ENCODE measurements at regions not wholly inside any gene's neighbourhood (a gene's known extent, or its start where the extent isn't known, plus 50 kb on each side); places are given as distances from the start of the nearest gene placed in this dataset.
"Not testable (repeated sequence)": the region's sequence is repeated elsewhere in the genome, so short reads cannot be mapped to it uniquely, and the experiment has no call there.

DNA sequence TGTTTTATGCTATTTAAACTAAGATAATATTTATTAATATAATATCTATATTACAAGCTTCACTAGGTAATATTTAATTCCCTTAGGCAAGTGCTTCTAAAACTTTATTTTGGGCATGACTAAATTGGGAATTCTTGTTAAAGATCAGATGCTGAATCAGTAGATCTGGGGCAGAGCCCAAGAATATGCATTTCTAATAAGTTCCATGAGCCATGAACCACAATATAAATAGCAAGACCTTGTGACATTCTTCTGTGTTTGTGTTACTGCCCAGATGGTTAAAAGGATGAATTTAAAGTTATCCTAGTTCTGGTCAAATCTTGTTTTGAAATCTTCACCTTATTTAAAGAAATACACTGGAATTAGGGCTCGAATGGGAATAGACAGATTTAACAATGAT lies 258.4 kb upstream of the CACNA2D1 start:
- DNase-seq, result no peak

DNA sequence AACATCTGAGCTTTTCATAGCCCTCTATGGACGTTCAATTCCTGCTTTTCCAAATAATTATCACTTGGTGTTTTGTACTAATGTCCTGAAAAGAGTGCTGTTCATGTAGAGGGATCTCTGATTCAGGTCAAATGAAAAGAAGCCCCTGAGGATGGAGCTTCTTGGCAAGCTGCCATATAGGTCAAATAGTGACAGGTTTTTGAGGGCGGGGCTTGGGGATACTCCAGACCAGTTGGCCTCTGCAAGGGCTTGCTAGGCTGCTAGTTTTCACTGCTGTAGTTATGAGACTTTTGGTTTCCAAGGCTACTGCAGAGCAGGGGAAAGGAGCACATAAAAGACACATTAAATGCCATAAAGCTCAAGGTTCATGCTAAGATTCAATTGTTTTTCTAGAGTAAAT lies 257.2 kb upstream of the CACNA2D1 start:
- DNase-seq, result peak in 1 of 2 experiments; percentile 5

DNA sequence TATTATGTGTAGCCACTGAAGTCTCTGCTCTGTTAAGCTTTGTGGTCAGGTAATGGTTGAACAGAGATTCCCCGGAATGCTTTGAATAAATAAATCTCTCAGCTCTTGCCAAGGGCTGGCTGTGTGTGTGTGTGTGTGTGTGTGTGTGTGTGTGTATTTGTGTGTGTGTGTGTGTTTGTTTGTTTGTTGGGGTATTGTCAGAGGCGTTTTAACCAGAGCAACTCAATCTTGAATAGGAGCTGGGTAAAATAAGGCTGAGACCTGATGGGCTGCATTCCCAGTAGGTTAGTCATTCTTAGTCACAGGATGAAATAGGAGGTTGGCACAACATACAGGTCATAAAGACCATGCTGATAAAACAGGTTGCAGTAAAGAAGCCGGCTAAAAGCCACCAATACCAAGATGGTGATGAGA lies 256.2 kb upstream of the CACNA2D1 start:
- DNase-seq, result peak; percentile 48 to 80

DNA sequence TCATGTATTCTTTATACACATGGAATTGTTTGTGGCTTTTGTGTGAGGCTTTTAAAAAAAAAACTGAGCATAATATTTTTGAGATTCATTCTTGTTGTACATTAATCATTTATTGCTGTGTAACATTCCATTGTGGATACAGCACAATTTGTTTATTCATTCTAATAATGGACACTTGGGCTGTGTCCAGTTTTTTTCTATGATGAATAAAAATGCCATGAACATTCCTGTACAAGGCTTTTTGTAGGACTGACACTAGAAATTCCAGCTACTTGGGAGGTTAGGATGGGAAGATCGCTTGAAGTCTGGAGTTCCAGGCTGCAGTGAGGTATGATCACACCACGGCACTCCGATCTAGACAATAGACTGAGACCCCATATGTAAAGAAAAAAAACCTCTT lies 254.3 kb upstream of the CACNA2D1 start:
- no peak for DNase-seq

DNA sequence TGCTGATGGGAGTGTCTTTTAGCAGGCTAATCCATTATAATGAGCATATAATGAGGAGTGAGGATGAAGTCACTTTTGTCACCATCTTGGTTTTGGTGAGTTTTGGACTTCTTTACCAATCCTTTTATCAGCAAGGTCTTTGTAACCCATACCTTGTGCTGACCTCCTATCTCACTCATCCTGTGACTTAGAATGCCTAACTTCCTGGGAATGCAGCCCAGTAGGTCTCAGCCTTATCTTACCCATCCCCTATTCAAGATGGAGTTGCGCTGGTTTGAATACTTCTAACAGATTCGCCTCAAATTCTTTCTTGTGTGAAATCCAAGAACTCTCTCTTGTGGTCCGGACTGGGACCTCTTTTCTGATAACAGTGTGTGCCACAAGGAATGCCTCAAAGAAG lies 253.1 kb upstream of the CACNA2D1 start:
- no peak for DNase-seq

DNA sequence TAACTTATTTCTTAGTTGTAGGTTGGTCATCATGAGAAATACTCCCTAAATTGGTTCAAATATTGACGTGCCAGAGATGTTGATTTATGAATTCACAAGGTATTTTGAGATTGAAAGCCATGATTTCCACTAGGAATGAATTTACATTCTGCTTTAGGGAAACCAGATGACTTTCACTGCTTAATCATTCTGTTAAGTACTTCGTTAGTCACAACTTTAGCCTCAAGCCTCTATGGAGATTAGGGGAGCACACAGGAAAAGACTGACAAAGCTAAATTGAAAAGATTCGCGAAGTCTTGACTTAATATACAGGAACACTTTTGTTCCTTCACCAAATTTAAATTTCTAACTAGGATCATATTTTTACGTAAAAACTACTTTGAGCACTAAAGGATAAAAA lies 250.4 kb upstream of the CACNA2D1 start:
- no peak for DNase-seq

DNA sequence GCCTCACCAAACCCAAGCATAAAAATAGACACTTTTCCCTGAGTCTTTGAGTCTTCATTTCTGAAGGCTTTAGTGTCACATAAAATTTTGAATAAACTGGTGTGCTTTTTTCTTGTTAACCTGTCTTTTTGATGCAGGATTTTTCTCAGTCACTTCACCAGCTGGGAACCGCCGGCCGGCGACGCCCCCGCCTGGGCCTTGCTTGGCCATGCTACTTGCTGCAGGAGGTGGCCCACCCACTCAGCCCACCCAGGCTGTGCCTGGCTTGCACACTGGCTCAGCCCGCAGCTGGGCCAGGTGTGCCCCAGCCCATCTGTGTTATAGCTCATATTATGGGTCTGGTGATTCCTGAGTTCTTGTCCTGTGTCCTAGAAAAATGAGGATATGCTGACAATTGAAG lies 247.4 kb upstream of the CACNA2D1 start:
- DNase-seq, result no peak

DNA sequence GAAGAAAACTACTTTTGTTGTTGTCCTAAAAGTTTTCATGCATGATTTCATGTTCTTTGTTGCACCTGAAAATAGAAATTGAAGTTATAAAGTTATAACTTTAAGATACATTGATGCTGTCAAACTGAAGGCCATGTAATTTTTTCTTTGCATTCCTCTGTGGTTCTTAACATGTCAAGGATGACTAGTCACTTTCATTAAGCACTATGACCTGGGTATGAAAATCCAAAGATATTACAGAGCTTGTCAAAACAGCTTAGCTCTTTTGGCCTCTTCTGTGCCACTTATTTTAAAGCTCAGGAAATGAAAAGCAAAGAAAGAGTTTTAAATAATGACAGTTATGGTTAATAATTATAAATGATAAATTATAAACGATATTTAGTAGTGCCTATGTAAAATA lies 241.6 kb upstream of the CACNA2D1 start:
- DNase-seq, result no peak

DNA sequence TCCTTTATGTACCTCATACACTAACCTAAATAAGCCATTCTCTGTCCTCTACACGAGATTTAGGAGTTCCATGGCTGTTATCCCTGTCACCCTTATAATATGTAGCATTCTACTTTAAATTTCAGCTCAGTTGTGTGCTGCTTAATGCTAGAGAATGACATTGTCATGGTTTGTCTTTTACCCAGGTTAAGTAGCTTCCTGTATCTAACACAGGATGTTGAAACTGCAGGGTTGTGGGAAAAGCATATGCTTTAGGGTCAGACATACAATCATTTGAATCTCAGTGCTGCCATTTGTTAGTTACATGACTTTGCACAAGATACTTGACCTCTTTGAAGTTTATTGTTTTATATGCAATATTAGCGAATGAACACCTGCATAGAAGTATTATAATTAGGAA lies 235.1 kb upstream of the CACNA2D1 start:
- no peak for DNase-seq

DNA sequence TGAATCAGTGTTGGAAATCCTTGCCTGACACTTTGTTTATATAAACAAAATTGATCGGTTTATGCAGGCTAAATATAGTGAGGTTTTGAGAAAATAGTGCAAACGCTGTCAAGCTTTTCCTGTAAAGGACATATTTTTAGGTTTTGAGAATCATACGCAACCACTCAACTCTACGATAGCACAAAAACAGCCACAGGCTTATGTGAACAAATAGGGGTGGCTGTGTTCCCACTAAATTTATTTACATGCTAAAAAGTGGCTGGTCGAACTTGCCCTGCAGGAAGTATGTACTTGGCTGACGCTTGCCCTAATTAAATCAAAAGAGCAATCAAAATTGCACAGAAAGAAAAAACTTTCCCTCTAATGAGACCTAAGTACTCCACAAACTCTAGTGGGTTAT lies 234.7 kb upstream of the CACNA2D1 start:
- DNase-seq, result no peak

DNA sequence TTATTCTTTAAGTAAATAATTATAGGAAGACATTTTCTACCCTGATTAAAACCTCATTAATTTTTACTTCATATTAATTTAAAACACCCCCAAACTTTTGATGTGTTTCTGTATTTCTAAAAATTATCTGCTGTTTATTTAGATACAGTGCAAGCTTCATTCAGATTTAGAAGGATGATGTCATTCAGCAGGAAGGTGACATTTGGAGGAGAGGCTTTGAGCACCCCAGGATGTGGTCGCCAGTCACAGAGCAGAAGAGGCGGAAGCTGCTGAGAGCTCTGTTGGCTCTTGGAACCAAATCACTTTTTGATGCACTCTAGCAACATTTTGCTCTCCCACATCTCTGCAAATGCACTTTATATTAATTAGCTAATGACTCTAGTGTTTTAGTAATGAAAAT lies 233.9 kb upstream of the CACNA2D1 start:
- DNase-seq, result no peak

DNA sequence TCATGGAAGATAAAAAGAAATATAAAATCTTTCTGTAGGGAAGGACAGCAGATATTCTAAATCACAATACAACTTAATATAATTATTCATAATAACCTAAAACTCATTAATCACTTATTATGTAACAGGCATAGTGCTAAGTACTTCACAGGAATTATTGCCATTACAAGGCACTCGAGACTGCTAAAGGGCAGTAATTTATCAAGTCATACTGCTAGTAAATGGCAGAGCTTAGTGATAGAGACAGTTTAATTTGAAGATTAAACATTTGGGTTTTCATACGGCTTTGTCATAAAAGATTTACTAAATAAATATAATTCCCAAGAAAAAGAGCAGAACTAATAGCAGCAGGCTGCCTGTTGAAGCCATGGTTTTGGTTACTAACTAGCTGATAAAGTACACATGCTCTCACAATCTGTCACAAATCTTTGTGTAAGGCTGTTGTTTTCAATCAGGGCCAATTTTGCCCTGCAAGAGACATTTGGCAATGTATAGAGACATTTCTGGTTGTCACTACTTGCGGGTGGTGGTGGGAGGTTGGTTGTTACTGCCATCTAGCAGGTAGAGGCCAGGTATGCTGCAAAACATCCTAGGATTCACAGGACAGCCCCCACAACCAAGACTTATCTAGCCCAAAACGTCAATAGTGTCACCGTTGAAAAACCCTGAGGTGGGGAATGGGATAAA lies 233.3 kb upstream of the CACNA2D1 start:
- DNase-seq, result no peak

DNA sequence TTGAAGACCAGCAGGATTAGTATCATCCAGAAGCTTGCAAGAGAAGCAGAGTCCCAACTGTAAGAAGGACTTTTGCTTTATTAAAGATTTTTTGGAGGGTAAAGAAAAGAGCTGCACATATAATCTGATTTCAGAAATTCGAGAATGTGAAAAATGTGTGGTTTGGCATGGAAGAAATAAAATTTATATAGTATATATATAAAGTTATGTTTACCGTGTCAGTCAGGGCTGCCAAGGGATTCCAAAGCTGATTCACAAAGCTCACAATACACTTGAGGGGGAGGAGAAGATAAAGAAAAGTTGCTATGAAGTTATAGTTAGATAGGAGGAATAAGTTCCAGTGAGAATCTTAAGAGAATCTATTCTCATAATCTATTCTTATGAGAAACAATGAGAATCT lies 231.8 kb upstream of the CACNA2D1 start:
- DNase-seq, result no peak

DNA sequence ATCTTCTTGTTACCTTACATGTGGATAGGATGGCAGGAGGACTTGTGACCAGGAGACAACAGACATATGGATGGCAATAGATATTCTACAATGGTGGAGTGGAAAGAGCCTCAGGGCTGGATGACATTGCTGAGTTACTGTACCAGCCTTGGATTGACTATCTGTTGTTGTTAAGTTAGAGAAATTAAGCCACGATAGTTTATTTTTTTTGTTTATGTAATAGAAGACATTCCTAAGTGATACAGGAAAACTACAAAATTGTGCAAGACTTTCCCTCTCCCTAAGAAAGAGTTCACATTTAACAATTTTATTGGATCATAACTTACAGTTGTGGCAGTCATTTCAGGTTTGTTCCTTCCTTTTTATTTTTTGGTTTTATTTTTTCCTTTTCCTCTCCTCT lies 230.7 kb upstream of the CACNA2D1 start:
- DNase-seq, result no peak

DNA sequence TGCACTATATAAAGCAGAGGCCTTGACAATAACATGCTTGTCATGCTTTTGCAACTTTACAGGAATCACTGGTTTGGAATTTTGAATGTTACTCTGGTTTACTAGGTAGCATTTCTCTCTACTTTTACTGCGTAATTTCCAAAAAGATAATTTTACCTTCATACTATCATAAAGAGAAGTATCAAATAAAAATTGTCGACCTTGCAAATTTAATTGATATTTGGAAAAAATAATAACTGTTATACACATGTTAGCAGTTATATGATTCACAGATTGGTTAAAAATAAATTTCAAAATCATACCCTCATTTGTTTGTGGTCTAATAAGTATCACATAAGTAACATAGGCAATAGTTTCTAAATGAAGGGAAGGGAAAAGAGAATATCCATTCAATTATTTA lies 228.5 kb upstream of the CACNA2D1 start:
- no peak for DNase-seq

DNA sequence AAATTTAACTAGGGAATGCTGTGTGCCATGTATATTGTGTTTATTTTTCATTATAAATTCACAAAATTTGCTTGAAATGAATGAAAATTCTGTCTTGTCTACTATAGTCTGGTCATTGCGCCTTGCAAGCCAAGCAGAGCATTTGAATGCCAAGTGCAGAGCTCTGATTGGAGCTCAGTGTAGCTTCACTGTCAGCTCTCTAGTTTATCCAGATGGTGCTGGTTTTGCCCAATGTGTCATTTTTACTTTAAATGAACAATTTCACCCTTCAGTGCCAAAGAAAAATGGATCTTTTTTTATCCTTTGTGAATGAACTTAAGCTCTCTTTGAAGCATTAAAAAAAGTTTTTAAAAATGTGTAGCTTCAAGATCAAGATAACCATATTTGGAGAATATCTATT lies 225.6 kb upstream of the CACNA2D1 start:
- DNase-seq, result no peak

DNA sequence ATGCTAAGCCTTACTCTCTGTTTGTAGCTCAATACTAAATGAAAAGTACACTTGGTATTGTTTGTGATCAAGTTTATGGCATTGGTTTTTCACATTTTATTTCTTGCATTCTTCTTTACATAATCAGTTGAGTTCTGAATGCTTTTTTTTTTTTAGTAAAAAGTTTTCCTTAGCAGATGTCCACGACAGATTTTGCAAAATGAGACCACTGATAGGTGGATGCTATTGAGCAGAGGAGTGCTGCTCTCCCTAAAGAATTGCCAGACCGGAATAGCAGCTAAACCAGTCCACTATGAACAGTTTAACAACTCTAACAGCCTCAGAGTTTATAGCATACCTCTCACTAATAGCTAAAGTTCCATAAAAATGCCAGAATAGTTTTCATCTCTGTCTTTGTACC lies 225.1 kb upstream of the CACNA2D1 start:
- DNase-seq, result no peak

DNA sequence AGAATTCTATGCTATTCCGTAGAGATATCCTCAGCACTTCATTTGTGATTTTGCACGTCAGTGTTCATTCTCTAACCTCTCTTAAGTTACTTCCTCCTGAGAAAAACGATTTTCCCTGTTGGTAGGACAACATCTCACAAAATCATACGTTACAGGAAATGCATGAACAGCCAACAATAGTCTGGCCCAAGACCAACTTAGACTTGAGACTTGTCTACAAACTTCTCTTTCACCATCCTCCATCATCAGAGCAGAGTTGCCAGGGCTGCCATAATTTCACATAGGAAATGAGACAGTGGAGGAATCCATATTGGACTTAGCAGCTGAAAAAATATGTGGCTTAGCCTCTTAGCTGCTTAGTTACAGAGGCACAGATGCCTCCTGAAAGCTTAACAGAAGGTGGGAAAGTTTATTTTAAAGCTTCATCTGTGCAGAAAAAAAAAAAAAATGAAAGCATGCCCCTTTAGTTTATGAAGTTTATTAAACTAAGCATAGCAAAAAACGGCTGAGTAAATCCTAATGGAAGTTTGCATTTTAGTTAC lies 222.5 kb upstream of the CACNA2D1 start:
- DNase-seq, result no peak

DNA sequence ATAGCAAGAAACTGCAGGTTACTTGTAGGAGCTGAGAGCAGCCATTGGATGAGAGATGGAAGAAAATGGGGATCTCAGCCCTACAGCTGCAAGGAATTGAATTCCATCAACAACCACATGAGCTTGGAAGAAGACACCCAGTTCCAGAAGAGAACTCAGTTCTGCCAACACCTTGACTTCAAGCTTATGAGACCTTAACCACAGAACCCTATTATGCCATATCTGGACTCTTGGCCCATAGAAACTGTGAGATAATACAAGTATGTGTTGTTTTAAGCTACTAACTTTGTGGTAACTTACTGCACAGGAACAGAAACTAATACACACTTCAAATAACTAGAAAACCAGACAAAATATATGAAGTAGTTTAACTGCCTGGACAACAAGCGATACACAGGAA lies 212.4 kb upstream of the CACNA2D1 start:
- no peak for DNase-seq

DNA sequence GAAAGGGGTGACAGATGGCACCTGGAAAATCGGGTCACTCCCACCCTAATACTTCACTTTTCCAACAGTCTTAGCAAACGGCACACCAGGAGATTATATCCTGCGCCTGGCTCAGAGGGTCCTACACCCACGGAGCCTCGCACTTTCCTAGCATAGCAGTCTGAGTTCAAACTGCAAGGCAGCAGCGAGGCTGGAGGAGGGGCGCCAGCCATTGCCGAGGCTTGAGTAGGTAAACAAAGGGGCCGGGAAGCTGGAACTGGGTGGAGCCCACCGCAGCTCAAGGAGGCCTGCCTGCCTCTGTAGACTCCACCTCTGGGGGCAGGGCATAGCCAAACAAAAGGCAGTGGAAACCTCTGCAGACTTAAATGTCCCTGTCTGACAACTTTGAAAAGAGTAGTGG lies 206.5 kb upstream of the CACNA2D1 start:
- not testable (repeated sequence) for DNase-seq

DNA sequence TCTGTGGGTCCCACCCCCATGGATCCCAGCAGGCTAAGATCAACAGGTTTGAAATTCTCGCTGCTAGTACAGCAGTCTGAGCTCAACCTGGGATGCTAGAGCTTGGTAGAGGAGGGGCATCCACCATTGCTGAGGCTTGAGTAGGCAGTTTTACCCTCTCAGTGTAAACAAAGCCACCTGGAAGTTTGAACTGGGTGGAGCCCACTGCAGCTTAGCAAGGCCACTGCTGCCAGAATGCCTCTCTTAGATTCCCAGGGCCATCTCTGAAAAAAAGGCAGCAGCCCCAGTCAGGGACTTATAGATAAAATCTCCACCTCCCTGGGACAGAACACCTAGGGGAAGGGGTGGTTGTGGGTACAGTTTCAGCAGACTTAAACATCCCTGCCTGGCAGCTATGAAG lies 190.0 kb upstream of the CACNA2D1 start:
- no peak for DNase-seq

DNA sequence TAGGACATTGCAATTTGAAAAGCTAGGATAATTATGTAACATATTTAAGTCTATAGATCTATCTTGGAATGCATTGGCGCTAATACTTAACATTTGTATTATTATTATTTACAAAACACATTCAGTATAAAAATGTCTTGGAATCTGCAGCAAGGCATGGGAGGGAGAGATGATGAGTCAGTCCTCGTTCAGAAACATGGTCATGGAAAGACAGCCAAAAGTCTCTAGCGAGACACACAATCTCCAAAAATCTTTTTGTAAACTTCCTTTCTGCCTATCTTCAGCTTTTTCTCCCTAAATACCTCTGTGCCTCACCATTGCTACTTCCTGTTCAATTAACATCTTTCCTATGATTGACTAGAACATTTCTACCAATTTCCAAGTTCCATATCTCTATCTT lies 188.4 kb upstream of the CACNA2D1 start:
- DNase-seq, result no peak

DNA sequence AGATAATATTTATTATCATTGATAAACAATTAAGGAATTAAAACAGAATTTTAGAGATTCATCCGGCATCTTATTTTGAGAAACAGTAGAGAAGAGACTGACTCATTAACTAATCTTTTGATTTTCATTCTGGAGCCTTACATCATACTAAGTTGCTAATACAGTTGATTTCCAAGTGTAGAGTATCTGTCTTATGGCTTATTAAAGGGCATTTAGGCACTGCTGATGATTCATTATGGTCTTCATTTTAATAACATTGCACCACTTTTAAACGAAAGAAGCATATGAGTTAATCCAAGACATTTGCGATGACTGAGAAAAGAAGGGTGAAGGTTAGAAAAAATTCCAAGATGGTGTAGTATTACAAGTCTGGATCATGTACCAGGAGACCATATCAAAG lies 186.0 kb upstream of the CACNA2D1 start:
- DNase-seq, result no peak

DNA sequence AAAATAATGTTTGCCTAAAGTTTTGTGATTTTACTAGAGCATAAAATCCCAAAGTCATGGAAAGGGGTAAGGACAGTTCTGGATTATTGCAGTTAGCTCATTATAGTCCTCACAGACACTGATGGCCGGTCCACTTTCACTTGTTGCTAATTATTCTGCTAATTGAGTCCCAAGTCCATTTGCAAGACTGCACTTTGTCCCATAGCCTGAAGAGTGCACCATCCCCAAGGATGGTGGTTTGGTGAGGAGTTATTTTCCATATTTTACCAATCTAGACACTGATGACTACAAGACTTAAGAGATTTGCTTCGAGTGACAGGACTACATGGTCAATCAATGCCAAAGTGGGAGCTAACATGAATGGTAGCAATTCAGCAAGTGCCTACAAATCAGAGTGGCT lies 181.8 kb upstream of the CACNA2D1 start:
- DNase-seq, result no peak

DNA sequence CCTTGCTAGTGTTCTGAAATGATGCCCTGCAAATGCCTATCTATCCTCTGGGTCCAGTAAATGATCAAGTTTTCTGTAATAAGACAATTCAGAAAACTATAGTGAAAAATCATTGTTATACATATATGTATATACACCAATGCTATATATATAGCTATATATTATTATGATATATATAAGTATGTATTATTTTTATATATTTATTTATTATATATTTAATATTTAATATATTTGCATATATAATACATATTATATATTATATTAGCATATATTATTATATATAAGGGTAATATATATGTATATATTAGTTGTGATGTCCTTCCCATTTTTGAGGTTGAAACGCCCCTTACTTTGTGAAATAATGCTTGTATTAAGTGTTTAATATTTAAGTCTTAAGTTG lies 181.4 kb upstream of the CACNA2D1 start:
- no peak for DNase-seq

Data from SW 1271 (cell line).